NT2/D1 (cell line): ENCODE measurements at regions not wholly inside any gene's neighbourhood (a gene's known extent, or its start where the extent isn't known, plus 50 kb on each side); places are given as distances from the start of the nearest gene placed in this dataset.

Experiments
- SUZ12 ChIP-seq: IDR thresholded peaks from 2 replicates; pipeline ENCODE4 v1.6.1; 2011; ENCODE audit not compliant: insufficient read length, insufficient read depth; ENCODE audit errors: extremely low read depth
- YY1 ChIP-seq: IDR thresholded peaks from 2 replicates; pipeline ENCODE4 v1.6.1; 2011; ENCODE audit not compliant: insufficient read length, insufficient read depth
- ZNF274 ChIP-seq: IDR thresholded peaks from 2 replicates; pipeline ENCODE4 v1.6.1; 2011; ENCODE audit warnings: mild to moderate bottlenecking, low read depth, low read length

- TF ChIP-seq YY1 (no peak), ZNF274 (no peak), SUZ12 (no peak)
Observed at GRCh38 chr6:3669916-3670315, 81.6 kb downstream of the PXDC1 start.
